Trophoblast cell (in vitro differentiated cells and primary cell): ENCODE measurements at regions not wholly inside any gene's neighbourhood (a gene's known extent, or its start where the extent isn't known, plus 50 kb on each side); places are given as distances from the start of the nearest gene placed in this dataset.

Experiments used
- DNase-seq, 2 donors: peaks; one replicate each; pipeline ENCODE4 v3.0.0-alpha.2; 2016
- H2AFZ ChIP-seq: 2 replicates; pipeline ENCODE4 v1.6.1; 2013; ENCODE audit warnings: low read length, moderate library complexity, mild to moderate bottlenecking; ENCODE audit not compliant: insufficient read depth, poor library complexity
- H2AK5ac ChIP-seq: 2 replicates; pipeline ENCODE4 v1.6.1; 2013; ENCODE audit warnings: mild to moderate bottlenecking, low read length
- H2BK120ac ChIP-seq: 2 replicates; pipeline ENCODE4 v1.6.1; 2013; ENCODE audit warnings: low read length, mild to moderate bottlenecking, moderate library complexity; ENCODE audit not compliant: insufficient read depth, poor library complexity
- H2BK12ac ChIP-seq: 2 replicates; pipeline ENCODE4 v1.6.1; 2013; ENCODE audit warnings: mild to moderate bottlenecking, low read length, moderate library complexity
- H2BK5ac ChIP-seq: 2 replicates; pipeline ENCODE4 v1.6.1; 2013; ENCODE audit warnings: low read length, low read depth, moderate library complexity, mild to moderate bottlenecking; ENCODE audit not compliant: poor library complexity
- H3K14ac ChIP-seq: 2 replicates; pipeline ENCODE4 v1.6.1; 2013; ENCODE audit warnings: mild to moderate bottlenecking, low read length
- H3K18ac ChIP-seq: 2 replicates; pipeline ENCODE4 v1.6.1; 2013; ENCODE audit warnings: mild to moderate bottlenecking, low read length
- H3K23ac ChIP-seq: 2 replicates; pipeline ENCODE4 v1.6.1; 2013; ENCODE audit warnings: low read length
- H3K27ac ChIP-seq: 2 replicates; pipeline ENCODE4 v1.5.1; 2013; ENCODE audit warnings: low read depth, mild to moderate bottlenecking, inconsistent platforms, low read length, moderate library complexity
- H3K27me3 ChIP-seq: 2 replicates; pipeline ENCODE4 v1.6.1; 2013; ENCODE audit warnings: inconsistent platforms, mild to moderate bottlenecking, low read length, moderate library complexity; ENCODE audit not compliant: insufficient read depth
- H3K36me3 ChIP-seq, 2 experiments: 1 replicate in 1 of 2; 2 replicates in 1 of 2; pipeline ENCODE4 v1.6.1; 2013; ENCODE audit warnings: low read length in 2 of 2, mild to moderate bottlenecking in 2 of 2, moderate library complexity in 1 of 2; ENCODE audit not compliant: insufficient read depth in 2 of 2, control insufficient read depth in 1 of 2
- H3K4ac ChIP-seq: 2 replicates; pipeline ENCODE4 v1.6.1; 2013; ENCODE audit warnings: low read depth, mild to moderate bottlenecking, low read length, moderate library complexity
- H3K4me1 ChIP-seq, 2 experiments: 1 replicate in 1 of 2; 2 replicates in 1 of 2; pipeline ENCODE4 v1.6.1; 2013; ENCODE audit warnings: low read length in 2 of 2, mild to moderate bottlenecking in 2 of 2, moderate library complexity in 1 of 2; ENCODE audit not compliant: insufficient read depth in 2 of 2, control insufficient read depth in 1 of 2
- H3K4me2 ChIP-seq: 2 replicates; pipeline ENCODE4 v1.6.1; 2013; ENCODE audit warnings: inconsistent platforms, mild to moderate bottlenecking, low read length, moderate library complexity
- H3K4me3 ChIP-seq: 2 replicates; pipeline ENCODE4 v1.5.1; 2013; ENCODE audit warnings: mild to moderate bottlenecking, low read depth, low read length, inconsistent platforms
- H3K79me1 ChIP-seq: one replicate; pipeline ENCODE4 v1.6.1; 2013; ENCODE audit warnings: low read length
- H3K79me2 ChIP-seq: 2 replicates; pipeline ENCODE4 v1.6.1; 2013; ENCODE audit warnings: low read length, mild to moderate bottlenecking; ENCODE audit not compliant: control insufficient read depth, insufficient read depth, poor library complexity
- H3K9ac ChIP-seq: 2 replicates; pipeline ENCODE4 v1.6.1; 2013; ENCODE audit warnings: mild to moderate bottlenecking, low read length
- H3K9me3 ChIP-seq: 2 replicates; pipeline ENCODE4 v1.6.1; 2013; ENCODE audit warnings: low read depth, mild to moderate bottlenecking, control low read depth, inconsistent platforms, low read length; ENCODE audit not compliant: insufficient read depth
- H4K12ac ChIP-seq: 2 replicates; pipeline ENCODE4 v1.6.1; 2013; ENCODE audit warnings: low read depth, mild to moderate bottlenecking, low read length, moderate library complexity
- H4K8ac ChIP-seq: 2 replicates; pipeline ENCODE4 v1.6.1; 2013; ENCODE audit warnings: low read depth, mild to moderate bottlenecking, low read length, moderate library complexity
- H4K91ac ChIP-seq: one replicate; pipeline ENCODE4 v1.6.1; 2013; ENCODE audit warnings: low read depth, mild to moderate bottlenecking, low read length, moderate library complexity
- WGBS: extraction: QIAGEN DNeasy Blood & Tissue Kit; methylation state at CpG from one replicate; pipeline ENCODE4 v1.1.7; 2013; ENCODE audit warnings: missing lambda C conversion rate; ENCODE audit not compliant: insufficient read length, insufficient coverage; ENCODE audit errors: extremely low coverage; 5-methylcytosine and 5-hydroxymethylcytosine counted together

- Histone ChIP-seq H3K79me1 (no peaks in the 10 kb centered on the region), H2BK12ac (no peak overlapping the region), H2AK5ac (no peak overlapping the region), H2AFZ (no peak overlapping the region), H2BK120ac (no peak overlapping the region), H4K91ac (no peak overlapping the region), H4K12ac (no peak overlapping the region), H3K27me3 (no peaks in the 10 kb centered on the region), H3K27ac (no peak overlapping the region), H2BK5ac (no peak overlapping the region), H3K4ac (no peak overlapping the region), H3K4me2 (no peak overlapping the region), H3K79me2 (no peaks in the 10 kb centered on the region), H4K8ac (no peak overlapping the region), H3K9ac (no peak overlapping the region), H3K36me3 (no peaks in the 10 kb centered on the region), H3K9me3 (no peaks in the 10 kb centered on the region), H3K18ac (no peak overlapping the region), H3K14ac (no peak overlapping the region), H3K23ac (no peak overlapping the region), H3K4me3 (no peak overlapping the region), H3K4me1 (no peaks in the 10 kb centered on the region)
- no CpG with 5 or more reads among the region's 5 CpGs for WGBS
- no peak for DNase-seq
Measured at GRCh38 chr6:132948889-132949288, 134.5 kb downstream of the RPS12 start.

- H3K9me3 ChIP-seq, result no peaks in the 10 kb centered on the region
- H3K79me1 ChIP-seq, result no peaks in the 10 kb centered on the region
- no peaks in the 10 kb centered on the region for H3K36me3 ChIP-seq
- no peak overlapping the region for H2BK5ac ChIP-seq
- no CpG with 5 or more reads among the region's 3 CpGs for WGBS
- no peak overlapping the region for H2AFZ ChIP-seq
- H4K12ac ChIP-seq, result no peak overlapping the region
- no peaks in the 10 kb centered on the region for H3K79me2 ChIP-seq
- H3K23ac ChIP-seq, result no peak overlapping the region
- H3K27me3 ChIP-seq, result no peaks in the 10 kb centered on the region
- no peak overlapping the region for H2BK12ac ChIP-seq
- no peak overlapping the region for H2BK120ac ChIP-seq
- no peak overlapping the region for H3K27ac ChIP-seq
- no peak overlapping the region for H4K8ac ChIP-seq
- H3K4me3 ChIP-seq, result no peak overlapping the region
- no peak overlapping the region for H3K4ac ChIP-seq
- H3K14ac ChIP-seq, result no peak overlapping the region
- no peak overlapping the region for H4K91ac ChIP-seq
- no peaks in the 10 kb centered on the region for H3K4me1 ChIP-seq
- H3K9ac ChIP-seq, result no peak overlapping the region
- no peak overlapping the region for H3K4me2 ChIP-seq
- H2AK5ac ChIP-seq, result no peak overlapping the region
- H3K18ac ChIP-seq, result no peak overlapping the region
- no peak for DNase-seq
Measured at GRCh38 chr6:132950566-132950965, 136.2 kb downstream of the RPS12 start.

- no peak overlapping the region for H3K14ac ChIP-seq
- no peak overlapping the region for H2BK120ac ChIP-seq
- H3K27ac ChIP-seq, result no peak overlapping the region
- no peaks in the 10 kb centered on the region for H3K36me3 ChIP-seq
- H3K4me3 ChIP-seq, result no peak overlapping the region
- no peak overlapping the region for H2BK12ac ChIP-seq
- H4K12ac ChIP-seq, result no peak overlapping the region
- H3K79me2 ChIP-seq, result no peaks in the 10 kb centered on the region
- no peaks in the 10 kb centered on the region for H3K4me1 ChIP-seq
- no peak overlapping the region for H3K23ac ChIP-seq
- no peaks in the 10 kb centered on the region for H3K9me3 ChIP-seq
- H3K4me2 ChIP-seq, result no peak overlapping the region
- H3K79me1 ChIP-seq, result no peaks in the 10 kb centered on the region
- no peaks in the 10 kb centered on the region for H3K27me3 ChIP-seq
- no CpG with 5 or more reads among the region's 6 CpGs for WGBS
- H4K91ac ChIP-seq, result no peak overlapping the region
- no peak overlapping the region for H4K8ac ChIP-seq
- DNase-seq, result no peak
- no peak overlapping the region for H3K4ac ChIP-seq
- H2BK5ac ChIP-seq, result no peak overlapping the region
- H2AK5ac ChIP-seq, result no peak overlapping the region
- H3K9ac ChIP-seq, result no peak overlapping the region
- no peak overlapping the region for H2AFZ ChIP-seq
- H3K18ac ChIP-seq, result no peak overlapping the region
Measured at GRCh38 chr6:132952031-132952867, 137.9 kb downstream of the RPS12 start.

GRCh38 chr6:132952986-132953385 lies 138.6 kb downstream of the RPS12 start:
- DNase-seq, result no peak
- Histone ChIP-seq H3K9me3 (no peaks in the 10 kb centered on the region), H3K27me3 (no peaks in the 10 kb centered on the region), H4K8ac (no peak overlapping the region), H2AK5ac (no peak overlapping the region), H4K91ac (no peak overlapping the region), H3K14ac (no peak overlapping the region), H3K18ac (no peak overlapping the region), H3K9ac (no peak overlapping the region), H3K4ac (no peak overlapping the region), H3K79me2 (no peaks in the 10 kb centered on the region), H3K4me2 (no peak overlapping the region), H2BK5ac (no peak overlapping the region), H2AFZ (no peak overlapping the region), H2BK120ac (no peak overlapping the region), H3K4me3 (no peak overlapping the region), H3K4me1 (no peaks in the 10 kb centered on the region), H2BK12ac (no peak overlapping the region), H3K79me1 (no peaks in the 10 kb centered on the region), H3K23ac (no peak overlapping the region), H4K12ac (no peak overlapping the region), H3K27ac (no peak overlapping the region), H3K36me3 (no peaks in the 10 kb centered on the region)
- WGBS, result no CpG with 5 or more reads among the region's 3 CpGs
